Endothelial cell (in vitro differentiated cells): ENCODE measurements at regions not wholly inside any gene's neighbourhood (a gene's known extent, or its start where the extent isn't known, plus 50 kb on each side); places are given as distances from the start of the nearest gene placed in this dataset.
"Not testable (repeated sequence)": the region's sequence is repeated elsewhere in the genome, so short reads cannot be mapped to it uniquely, and the experiment has no call there.

Experiments used
- DNase-seq: peaks from one replicate; pipeline ENCODE4 v3.0.0; 2021; ENCODE audit warnings: low spot score
- H3K27ac Mint-ChIP-seq: one replicate; pipeline ENCODE4 v1.8.0; 2021; ENCODE audit warnings: mixed read lengths, inconsistent platforms; ENCODE audit not compliant: unreplicated experiment
- H3K27me3 Mint-ChIP-seq: one replicate; pipeline ENCODE4 v1.8.0; 2021; ENCODE audit warnings: mild to moderate bottlenecking, moderate library complexity, mixed read lengths, inconsistent platforms; ENCODE audit not compliant: unreplicated experiment
- H3K36me3 Mint-ChIP-seq: one replicate; pipeline ENCODE4 v1.8.0; 2021; ENCODE audit warnings: mild to moderate bottlenecking, low read depth, mixed read lengths, inconsistent platforms; ENCODE audit not compliant: unreplicated experiment
- H3K4me1 Mint-ChIP-seq: one replicate; pipeline ENCODE4 v1.8.0; 2021; ENCODE audit warnings: mild to moderate bottlenecking, mixed read lengths, inconsistent platforms; ENCODE audit not compliant: unreplicated experiment
- H3K4me3 Mint-ChIP-seq: one replicate; pipeline ENCODE4 v1.8.0; 2021; ENCODE audit warnings: mild to moderate bottlenecking, mixed read lengths, inconsistent platforms; ENCODE audit not compliant: unreplicated experiment
- H3K9me3 Mint-ChIP-seq: one replicate; pipeline ENCODE4 v1.8.0; 2021; ENCODE audit warnings: mixed read lengths, inconsistent platforms; ENCODE audit not compliant: unreplicated experiment
- CTCF ChIP-seq: fragments of 200-600 bp; sonication (generic); IDR thresholded peaks from one replicate; pipeline ENCODE4 v1.5.0; 2021; ENCODE audit warnings: antibody characterized with exemption; ENCODE audit not compliant: unreplicated experiment

- Mint-ChIP-seq H3K27me3 (no peaks in the 10 kb centered on the region), H3K27ac (no peak overlapping the region), H3K36me3 (no peaks in the 10 kb centered on the region), H3K4me1 (no peaks in the 10 kb centered on the region), H3K4me3 (no peak overlapping the region), H3K9me3 (no peaks in the 10 kb centered on the region)
- no peak for TF ChIP-seq CTCF
- DNase-seq, result no peak
Measured at GRCh38 chr13:64579331-64579730, 2650.8 kb downstream of the PCDH9 start.

GRCh38 chr13:64568748-64569147 is 2661.4 kb downstream of the PCDH9 start:
- Mint-ChIP-seq H3K27ac (no peak overlapping the region), H3K27me3 (no peaks in the 10 kb centered on the region), H3K4me3 (no peak overlapping the region), H3K9me3 (no peaks in the 10 kb centered on the region), H3K4me1 (no peaks in the 10 kb centered on the region), H3K36me3 (no peaks in the 10 kb centered on the region)
- DNase-seq, result no peak
- TF ChIP-seq CTCF, result no peak

- H3K27me3 Mint-ChIP-seq, H3K27ac Mint-ChIP-seq, H3K9me3 Mint-ChIP-seq, DNase-seq, H3K36me3 Mint-ChIP-seq, H3K4me3 Mint-ChIP-seq, H3K4me1 Mint-ChIP-seq: not testable (repeated sequence)
Measured at GRCh38 chr13:64558031-64558430, 2672.1 kb downstream of the PCDH9 start.

GRCh38 chr13:64556376-64556775 is 2673.8 kb downstream of the PCDH9 start:
- no peak for DNase-seq
- no peak overlapping the region for H3K4me3 Mint-ChIP-seq
- no peaks in the 10 kb centered on the region for H3K4me1 Mint-ChIP-seq
- H3K27ac Mint-ChIP-seq, result no peak overlapping the region
- no peak for TF ChIP-seq CTCF
- H3K9me3 Mint-ChIP-seq, result no peaks in the 10 kb centered on the region
- peaks cover 3% of the 10 kb centered on the region for H3K27me3 Mint-ChIP-seq
- no peaks in the 10 kb centered on the region for H3K36me3 Mint-ChIP-seq

GRCh38 chr13:64553411-64554129 is 2676.6 kb downstream of the PCDH9 start:
- no peak for DNase-seq

More at GRCh38 chr13:64553411-64554129, 2676.6 kb downstream of the PCDH9 start:
- Mint-ChIP-seq H3K9me3 (no peaks in the 10 kb centered on the region), H3K4me1 (no peaks in the 10 kb centered on the region), H3K27me3 (peaks cover 1% of the 10 kb centered on the region), H3K36me3 (peaks cover 6% of the 10 kb centered on the region), H3K4me3 (no peak overlapping the region), H3K27ac (no peak overlapping the region)
- no peak for TF ChIP-seq CTCF
